ENCODE measurements at regions not wholly inside any gene's neighbourhood (a gene's known extent, or its start where the extent isn't known, plus 50 kb on each side); places are given as distances from the start of the nearest gene placed in this dataset.

DNA sequence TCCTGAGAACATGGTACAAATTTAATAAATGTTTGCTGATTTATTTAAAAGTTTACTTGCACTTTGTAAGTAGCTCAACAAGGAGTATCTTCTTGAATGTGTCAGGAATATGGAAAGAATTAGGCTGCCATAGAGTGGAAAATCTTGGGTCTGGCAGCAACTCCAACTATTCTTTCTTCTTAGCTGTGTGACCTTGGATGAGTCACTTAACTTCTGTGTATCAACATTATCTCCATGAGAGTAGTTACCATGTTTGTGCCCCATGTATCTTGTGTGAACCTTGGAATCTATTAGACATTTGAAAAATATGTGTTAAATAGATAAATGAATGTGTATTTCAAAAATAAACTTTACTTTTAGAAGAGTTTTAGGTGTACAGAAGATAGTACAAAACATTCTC is 348.8 kb downstream of the GBA3 start:
- TF ChIP-seq, protein P1, sequence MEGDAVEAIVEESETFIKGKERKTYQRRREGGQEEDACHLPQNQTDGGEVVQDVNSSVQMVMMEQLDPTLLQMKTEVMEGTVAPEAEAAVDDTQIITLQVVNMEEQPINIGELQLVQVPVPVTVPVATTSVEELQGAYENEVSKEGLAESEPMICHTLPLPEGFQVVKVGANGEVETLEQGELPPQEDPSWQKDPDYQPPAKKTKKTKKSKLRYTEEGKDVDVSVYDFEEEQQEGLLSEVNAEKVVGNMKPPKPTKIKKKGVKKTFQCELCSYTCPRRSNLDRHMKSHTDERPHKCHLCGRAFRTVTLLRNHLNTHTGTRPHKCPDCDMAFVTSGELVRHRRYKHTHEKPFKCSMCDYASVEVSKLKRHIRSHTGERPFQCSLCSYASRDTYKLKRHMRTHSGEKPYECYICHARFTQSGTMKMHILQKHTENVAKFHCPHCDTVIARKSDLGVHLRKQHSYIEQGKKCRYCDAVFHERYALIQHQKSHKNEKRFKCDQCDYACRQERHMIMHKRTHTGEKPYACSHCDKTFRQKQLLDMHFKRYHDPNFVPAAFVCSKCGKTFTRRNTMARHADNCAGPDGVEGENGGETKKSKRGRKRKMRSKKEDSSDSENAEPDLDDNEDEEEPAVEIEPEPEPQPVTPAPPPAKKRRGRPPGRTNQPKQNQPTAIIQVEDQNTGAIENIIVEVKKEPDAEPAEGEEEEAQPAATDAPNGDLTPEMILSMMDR (IDR thresholded peaks at IDR 0.05; ENCODE audit: insufficient read depth, low read length, poor library complexity, severe bottlenecking), result no peak
- TF ChIP-seq EZH2phosphoT487 (conservative IDR thresholded peaks at IDR 0.05; ENCODE audit: low read length), result no peak

Data from SU-DHL-6 (cell line).